GM23338 (cell line): ENCODE measurements at regions not wholly inside any gene's neighbourhood (a gene's known extent, or its start where the extent isn't known, plus 50 kb on each side); places are given as distances from the start of the nearest gene placed in this dataset.
"Not testable (repeated sequence)": the region's sequence is repeated elsewhere in the genome, so short reads cannot be mapped to it uniquely, and the experiment has no call there.

ENCODE experiments used
- ATAC-seq: fragments of 200-7000 bp; cut with Tn5 transposase; 3 replicates; pipeline ENCODE4 v1.9.1; 2020
- DNase-seq: peaks from one replicate; pipeline ENCODE4 v3.0.0-alpha.2; 2015; ENCODE audit warnings: low spot score
- H2AFZ ChIP-seq: fragments of 200-600 bp; sonication (generic); 2 replicates; pipeline ENCODE4 v1.8.0; 2016; ENCODE audit warnings: antibody characterized with exemption, mild to moderate bottlenecking, moderate library complexity
- H3F3A ChIP-seq: fragments of 200-600 bp; sonication (generic); replicated peaks from 2 replicates; pipeline ENCODE4 v1.8.0; 2017; ENCODE audit warnings: antibody characterized with exemption, mixed run types, low read depth
- H3K27ac ChIP-seq: fragments of 200-600 bp; sonication (generic); 2 replicates; pipeline ENCODE4 v1.6.1; 2016; ENCODE audit warnings: low read depth
- H3K27me3 ChIP-seq: fragments of 200-600 bp; sonication (generic); 2 replicates; pipeline ENCODE4 v1.8.0; 2016; ENCODE audit warnings: mild to moderate bottlenecking, mixed run types, moderate library complexity; ENCODE audit not compliant: insufficient read depth
- H3K36me3 ChIP-seq: fragments of 200-600 bp; sonication (generic); 2 replicates; pipeline ENCODE4 v1.8.0; 2016; ENCODE audit warnings: mild to moderate bottlenecking; ENCODE audit not compliant: insufficient read depth
- H3K4me1 ChIP-seq: fragments of 200-600 bp; sonication (generic); 2 replicates; pipeline ENCODE4 v1.8.0; 2016; ENCODE audit warnings: mild to moderate bottlenecking, moderate library complexity; ENCODE audit not compliant: insufficient read depth
- H3K4me2 ChIP-seq: fragments of 200-600 bp; sonication (generic); 2 replicates; pipeline ENCODE4 v1.7.1; 2017; ENCODE audit warnings: mixed run types
- H3K4me3 ChIP-seq: fragments of 200-600 bp; sonication (generic); 2 replicates; pipeline ENCODE4 v1.6.1; 2016; ENCODE audit warnings: mixed run types
- H3K79me2 ChIP-seq: fragments of 200-600 bp; sonication (generic); replicated peaks from 2 replicates; pipeline ENCODE4 v1.8.0; 2017; ENCODE audit warnings: mild to moderate bottlenecking; ENCODE audit not compliant: insufficient read depth
- H3K9me2 ChIP-seq: fragments of 200-600 bp; sonication (generic); 2 replicates; pipeline ENCODE4 v1.8.0; 2017; ENCODE audit not compliant: insufficient read depth
- H4K20me1 ChIP-seq: fragments of 200-600 bp; sonication (generic); replicated peaks from 2 replicates; pipeline ENCODE4 v1.8.0; 2017; ENCODE audit warnings: mild to moderate bottlenecking; ENCODE audit not compliant: insufficient read depth
- H3K27ac Mint-ChIP-seq: 2 replicates; pipeline ENCODE4 v1.8.0; 2020; ENCODE audit warnings: inconsistent platforms, mild to moderate bottlenecking, moderate library complexity, mixed read lengths
- H3K27me3 Mint-ChIP-seq: 3 replicates; pipeline ENCODE4 v1.8.0; 2022; ENCODE audit warnings: low read depth, mild to moderate bottlenecking, moderate library complexity, mixed read lengths, inconsistent platforms; ENCODE audit not compliant: insufficient read depth, poor library complexity
- H3K36me3 Mint-ChIP-seq: 3 replicates; pipeline ENCODE4 v1.8.0; 2021; ENCODE audit warnings: low read depth, mild to moderate bottlenecking, inconsistent platforms, moderate library complexity, mixed read lengths
- H3K4me1 Mint-ChIP-seq: 3 replicates; pipeline ENCODE4 v1.8.0; 2020; ENCODE audit warnings: mild to moderate bottlenecking, inconsistent platforms, mixed read lengths
- H3K4me3 Mint-ChIP-seq: 3 replicates; pipeline ENCODE4 v1.8.0; 2021; ENCODE audit warnings: moderate library complexity, mild to moderate bottlenecking, inconsistent platforms, mixed read lengths
- H3K9me3 Mint-ChIP-seq: 3 replicates; pipeline ENCODE4 v1.8.0; 2020; ENCODE audit warnings: moderate library complexity, mild to moderate bottlenecking, inconsistent platforms, mixed read lengths
- CREB1 ChIP-seq: fragments of 250-450 bp; sonication (Bioruptor Pico); IDR thresholded peaks from 2 replicates; pipeline ENCODE4 v1.5.0; 2020; ENCODE audit warnings: low read depth, mild to moderate bottlenecking, moderate library complexity
- CTCF ChIP-seq, 2 experiments: fragments of 200-600 bp in 1 of 2; sonication (generic) in 1 of 2; conservative IDR thresholded peaks; 2 replicates each; pipeline versions ENCODE4 v1.5.1 to v1.6.1; 2016 to 2017; ENCODE audit warnings: antibody characterized with exemption in 2 of 2, low read depth in 2 of 2, mild to moderate bottlenecking in 2 of 2, moderate library complexity in 1 of 2
- ETS1 ChIP-seq: IDR thresholded peaks from 2 replicates; pipeline ENCODE4 v1.6.1; 2016; ENCODE audit warnings: antibody characterized with exemption

- TF ChIP-seq CTCF (conservative IDR thresholded peaks at IDR 0.05; ENCODE audit: low read depth in 2 of 2) (no peak), ETS1 (no peak)
These were observed 261.2 kb downstream of the S1PR1 start (continued) for GRCh38 chr1:101497881-101498559.

GRCh38 chr1:101504106-101504505 is 267.3 kb downstream of the S1PR1 start:
- H3F3A ChIP-seq, H3K79me2 ChIP-seq, H3K27ac Mint-ChIP-seq, H3K4me2 ChIP-seq, H3K4me1 ChIP-seq, H3K9me2 ChIP-seq, H3K36me3 ChIP-seq, H2AFZ ChIP-seq, H3K9me3 Mint-ChIP-seq, DNase-seq, H3K4me1 Mint-ChIP-seq, H3K27ac ChIP-seq, ATAC-seq, H4K20me1 ChIP-seq, H3K4me3 Mint-ChIP-seq, H3K36me3 Mint-ChIP-seq, H3K27me3 Mint-ChIP-seq, H3K4me3 ChIP-seq, H3K27me3 ChIP-seq: not testable (repeated sequence)

GRCh38 chr1:101505240-101505639 is 268.4 kb downstream of the S1PR1 start:
- not testable (repeated sequence) for H3K27me3 Mint-ChIP-seq, H3K27ac Mint-ChIP-seq, ATAC-seq, H2AFZ ChIP-seq, H3K36me3 ChIP-seq, H3K4me1 ChIP-seq, H3K9me3 Mint-ChIP-seq, DNase-seq, H3K9me2 ChIP-seq, H3K36me3 Mint-ChIP-seq, H3F3A ChIP-seq, H3K4me1 Mint-ChIP-seq, H3K27ac ChIP-seq, H3K4me3 Mint-ChIP-seq, H4K20me1 ChIP-seq, H3K27me3 ChIP-seq, H3K79me2 ChIP-seq, H3K4me3 ChIP-seq, H3K4me2 ChIP-seq

- Histone ChIP-seq H2AFZ (no peak overlapping the region), H3K9me2 (no peaks in the 10 kb centered on the region), H4K20me1 (no peaks in the 10 kb centered on the region), H3K4me1 (no peaks in the 10 kb centered on the region), H3K4me3 (no peak overlapping the region), H3K79me2 (no peaks in the 10 kb centered on the region), H3K27ac (no peak overlapping the region), H3K27me3 (no peaks in the 10 kb centered on the region), H3K4me2 (no peak overlapping the region), H3K36me3 (no peaks in the 10 kb centered on the region), H3F3A (no peaks in the 10 kb centered on the region)
- DNase-seq (peak; percentile 72), ATAC-seq (peak; percentile 68; the same call in 2 of the 3 replicates)
- Mint-ChIP-seq H3K27ac (no peak overlapping the region), H3K4me1 (no peaks in the 10 kb centered on the region), H3K36me3 (no peaks in the 10 kb centered on the region), H3K4me3 (no peak overlapping the region), H3K9me3 (no peaks in the 10 kb centered on the region; the same call in 2 of the 3 replicates), H3K27me3 (no peaks in the 10 kb centered on the region)
- TF ChIP-seq CREB1 (CRISPR knock-in tag) (no peak), CTCF (conservative IDR thresholded peaks at IDR 0.05; ENCODE audit: low read depth in 2 of 2) (peak; percentile 71 to 83)
These were observed 269.8 kb downstream of the S1PR1 start for GRCh38 chr1:101506541-101507164.
